Activated CD4-positive, alpha-beta T cell treated with anti-CD3 and anti-CD28 coated beads, Interleukin-2, amount 50 U/mL, for 24 hours (primary cell): ENCODE measurements at regions not wholly inside any gene's neighbourhood (a gene's known extent, or its start where the extent isn't known, plus 50 kb on each side); places are given as distances from the start of the nearest gene placed in this dataset.

Source experiments
- DNase-seq, 2 donors: peaks; one replicate each; pipeline ENCODE4 v3.0.0-alpha.2; 2020; ENCODE audit warnings: low read depth in 1 of 2, low spot score in 1 of 2

GRCh38 chr1:87717157-87717670 lies 388.5 kb downstream of the LMO4 start:
- no peak for DNase-seq

GRCh38 chr1:87718241-87718950 lies 389.7 kb downstream of the LMO4 start:
- no peak for DNase-seq

DNA sequence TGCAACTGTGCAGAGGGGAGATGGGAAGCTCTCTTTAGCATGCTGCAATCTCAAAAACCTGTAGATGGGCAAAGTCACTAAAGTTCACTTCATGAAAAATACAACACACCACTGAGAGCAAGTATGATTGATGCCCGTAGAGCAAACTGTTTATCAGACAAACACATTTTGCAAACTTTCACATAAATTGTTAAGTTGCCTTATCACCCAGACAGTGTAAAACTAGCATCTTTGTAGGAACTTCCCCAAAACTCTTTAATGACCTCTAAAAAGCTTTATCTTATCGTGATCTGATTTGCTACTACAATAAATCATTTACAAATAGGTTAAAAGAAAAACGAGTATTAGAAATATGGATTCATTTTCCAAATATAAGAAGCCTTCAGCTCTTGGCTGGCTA lies 391.0 kb downstream of the LMO4 start:
- DNase-seq = no peak

DNA sequence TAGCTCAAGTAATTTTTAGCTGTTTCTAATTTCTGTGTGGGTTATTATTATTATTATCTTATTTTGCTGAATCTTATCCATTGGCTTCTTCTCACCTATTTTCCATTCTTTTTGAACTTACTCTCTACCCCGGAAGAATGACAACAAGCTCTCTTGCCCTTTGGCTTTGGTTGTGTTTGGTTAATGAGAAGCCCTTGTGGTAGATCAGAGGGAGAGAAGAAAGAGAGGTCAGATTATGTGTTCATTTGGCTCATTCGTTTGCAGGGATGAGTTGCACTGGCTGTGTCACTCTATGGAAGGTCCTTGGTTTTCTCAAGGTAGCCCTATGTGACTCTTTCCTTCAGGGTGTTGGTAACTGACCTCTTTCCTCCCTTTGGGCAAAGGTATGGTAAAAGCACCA lies 391.9 kb downstream of the LMO4 start:
- DNase-seq = no peak

GRCh38 chr1:87723193-87723592 lies 394.5 kb downstream of the LMO4 start:
- no peak for DNase-seq

DNA sequence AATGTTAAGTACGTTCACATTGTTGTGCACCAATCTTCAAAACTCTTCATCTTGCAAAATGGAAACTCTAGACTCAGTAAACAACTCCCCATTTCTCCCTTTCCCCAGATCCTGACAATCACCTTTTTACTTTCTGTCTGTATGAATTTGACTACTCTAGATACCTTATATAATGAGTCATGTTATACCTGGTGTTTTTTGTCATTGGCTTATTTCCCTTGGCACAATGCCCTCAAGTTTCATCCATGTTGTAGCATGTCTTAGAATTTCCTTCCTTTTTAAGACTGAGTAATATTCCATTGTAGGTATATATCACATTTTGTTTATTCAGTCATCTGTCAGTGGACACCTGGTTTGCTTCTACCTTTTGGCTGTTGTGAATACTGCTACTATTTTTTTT lies 399.5 kb downstream of the LMO4 start:
- DNase-seq = no peak

DNA sequence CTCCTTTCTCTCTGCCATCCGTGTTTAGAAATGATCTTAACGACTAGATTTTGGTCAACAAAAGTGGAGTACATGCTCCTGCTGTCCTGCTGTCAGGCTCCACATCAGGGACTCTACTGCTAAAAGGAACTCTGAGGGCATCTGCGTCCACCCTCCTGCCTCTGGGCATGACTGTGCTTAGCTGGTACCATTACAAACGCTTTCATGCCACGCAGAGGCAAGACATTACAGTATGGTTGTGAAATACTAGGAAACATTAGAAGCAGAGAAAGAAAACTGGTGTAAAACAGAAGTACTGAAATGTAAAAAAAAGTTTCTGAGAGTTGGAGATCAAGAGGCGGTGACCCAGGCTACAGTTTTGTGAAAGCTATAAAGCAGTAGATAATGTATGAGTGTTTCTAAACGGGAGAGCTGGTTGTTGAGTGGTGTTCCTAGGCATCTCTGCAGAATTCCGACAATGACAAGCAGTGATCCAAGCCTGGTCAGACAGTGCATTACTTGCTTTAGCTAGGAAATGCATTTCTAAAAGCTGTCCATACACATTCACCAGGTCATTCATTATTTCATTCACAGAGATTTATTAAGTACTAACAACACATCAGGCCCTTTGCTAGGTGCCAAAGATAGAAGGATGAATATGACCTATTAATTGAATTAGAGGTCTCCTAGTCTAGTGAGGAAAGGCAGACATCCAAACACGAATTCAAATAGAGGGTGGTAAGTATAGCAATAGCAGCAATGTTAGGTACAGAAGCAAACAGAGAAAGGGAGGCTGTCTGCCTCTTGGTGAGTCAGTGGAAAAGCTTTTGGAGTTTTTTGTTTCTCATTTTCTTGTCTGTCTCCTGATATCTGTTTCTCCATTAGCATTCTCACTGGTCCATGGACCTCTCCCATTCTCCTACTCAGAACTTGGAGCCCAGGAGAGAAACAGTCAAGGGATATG lies 401.9 kb downstream of the LMO4 start:
- no peak for DNase-seq

- DNase-seq = no peak
These were observed 404.7 kb downstream of the LMO4 start for GRCh38 chr1:87733386-87733785.

GRCh38 chr1:87735750-87736149 lies 407.1 kb downstream of the LMO4 start:
- no peak for DNase-seq

GRCh38 chr1:87739141-87739540 lies 410.5 kb downstream of the LMO4 start:
- no peak for DNase-seq

DNA sequence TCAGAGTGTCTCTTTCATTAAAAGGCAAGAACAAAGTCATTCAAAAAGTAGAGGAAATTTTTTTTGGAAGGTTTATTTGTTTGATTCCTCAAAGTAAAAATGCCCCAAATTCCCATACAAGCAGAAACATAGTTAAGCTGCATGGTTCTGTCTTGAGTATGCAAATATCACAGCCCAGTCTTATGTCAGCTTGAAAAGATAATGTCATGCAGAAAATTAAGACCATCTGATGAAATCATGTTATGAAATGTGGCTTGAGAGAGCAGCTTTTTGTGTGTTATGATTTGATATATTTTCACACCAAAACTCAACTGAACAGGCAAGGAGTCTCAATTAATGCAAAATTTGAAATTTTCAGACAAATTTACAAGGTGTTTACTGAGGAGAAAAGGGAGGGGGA lies 411.0 kb downstream of the LMO4 start:
- DNase-seq = no peak

GRCh38 chr1:87743256-87743655 lies 414.6 kb downstream of the LMO4 start:
- DNase-seq = no peak

DNA sequence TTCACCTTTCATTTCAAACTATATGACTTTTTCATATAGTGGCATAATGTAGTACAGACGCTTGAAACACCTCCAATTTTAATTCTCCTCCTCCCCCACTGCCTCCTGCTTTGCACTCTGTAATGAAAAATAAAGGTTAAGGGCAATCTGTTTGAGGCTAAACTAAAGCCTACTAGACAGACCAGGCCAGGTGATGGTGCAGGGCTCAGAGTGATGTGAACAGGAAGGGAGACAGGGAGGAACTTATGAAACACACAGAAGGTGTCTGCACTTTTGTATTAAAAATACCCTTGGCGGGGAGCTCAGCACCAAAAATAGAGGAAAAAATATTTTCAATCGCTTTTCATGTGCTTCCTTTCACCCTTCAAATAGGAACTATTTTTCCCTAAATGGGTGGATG lies 415.4 kb downstream of the LMO4 start:
- DNase-seq = no peak

DNA sequence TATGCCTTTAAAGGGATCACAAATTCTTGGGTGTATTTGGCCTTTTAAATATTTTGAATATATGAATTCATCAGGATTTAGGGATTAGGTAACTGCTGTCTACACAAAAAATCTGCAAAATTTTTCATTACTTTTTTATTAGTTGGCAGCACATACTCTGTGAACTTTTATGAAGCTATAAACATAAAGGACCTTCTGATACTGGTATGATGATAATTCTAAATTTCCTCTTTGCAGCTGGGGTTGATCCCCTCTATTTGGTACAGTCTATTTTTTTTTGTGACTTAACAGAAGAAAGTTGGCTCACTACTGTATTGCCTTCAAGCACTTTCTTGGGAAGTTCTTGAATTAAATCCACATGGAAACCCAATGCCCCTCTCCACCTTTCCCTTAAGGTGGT lies 416.1 kb downstream of the LMO4 start:
- DNase-seq = no peak

DNA sequence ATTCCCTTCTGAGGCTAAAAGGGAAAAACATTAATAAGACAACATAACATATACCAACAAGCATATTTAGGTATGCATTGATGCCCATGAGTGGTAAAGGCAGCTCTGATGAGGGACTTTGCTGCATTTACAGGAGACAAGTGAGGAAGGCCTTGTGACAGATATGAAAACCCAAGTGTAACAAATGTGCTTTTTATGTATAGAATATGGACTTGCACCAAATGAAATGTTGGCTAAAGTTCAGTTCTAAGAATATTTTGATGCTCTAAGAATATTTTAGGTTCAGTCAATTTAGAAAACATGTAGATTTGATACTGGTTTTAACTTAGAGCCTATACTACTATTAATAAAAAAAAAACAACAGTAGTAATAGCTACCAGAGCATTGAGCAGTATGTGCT lies 424.7 kb downstream of the LMO4 start:
- DNase-seq = no peak

- DNase-seq = no peak
These were observed 425.5 kb downstream of the LMO4 start for GRCh38 chr1:87754139-87754538.

GRCh38 chr1:87757676-87758075 lies 429.0 kb downstream of the LMO4 start:
- no peak for DNase-seq

DNA sequence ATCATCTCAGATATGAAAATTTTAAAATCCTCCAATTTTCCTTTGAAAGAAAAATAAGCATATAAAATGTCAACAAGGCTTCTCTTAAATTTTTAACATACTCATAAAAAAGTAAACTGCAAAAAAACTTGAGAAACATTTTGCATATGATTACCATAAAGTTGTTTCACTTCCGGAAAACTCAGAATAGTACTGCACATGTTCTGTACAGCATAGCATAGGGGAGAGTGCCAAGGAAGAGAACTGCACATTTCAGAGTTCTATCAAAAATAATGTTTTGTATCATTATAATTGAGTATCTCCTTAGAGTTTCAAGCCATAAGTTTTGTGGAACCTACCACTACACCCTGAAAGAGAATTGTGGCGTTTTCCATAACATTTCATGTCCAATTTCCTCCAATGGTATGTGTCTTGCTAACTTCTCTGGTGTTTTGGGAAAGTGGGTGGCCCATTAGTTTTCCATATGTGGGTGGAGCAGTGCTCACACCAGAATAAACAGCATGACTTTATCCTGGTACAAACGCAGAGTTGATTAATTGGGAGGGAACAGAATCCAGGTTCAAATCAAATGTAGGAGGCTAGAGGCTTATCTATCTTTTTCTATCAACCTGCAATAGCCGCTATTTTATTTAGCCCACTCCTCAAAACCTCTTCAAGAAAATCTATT lies 430.9 kb downstream of the LMO4 start:
- no peak for DNase-seq

GRCh38 chr1:87760155-87760554 lies 431.5 kb downstream of the LMO4 start:
- DNase-seq = no peak

DNA sequence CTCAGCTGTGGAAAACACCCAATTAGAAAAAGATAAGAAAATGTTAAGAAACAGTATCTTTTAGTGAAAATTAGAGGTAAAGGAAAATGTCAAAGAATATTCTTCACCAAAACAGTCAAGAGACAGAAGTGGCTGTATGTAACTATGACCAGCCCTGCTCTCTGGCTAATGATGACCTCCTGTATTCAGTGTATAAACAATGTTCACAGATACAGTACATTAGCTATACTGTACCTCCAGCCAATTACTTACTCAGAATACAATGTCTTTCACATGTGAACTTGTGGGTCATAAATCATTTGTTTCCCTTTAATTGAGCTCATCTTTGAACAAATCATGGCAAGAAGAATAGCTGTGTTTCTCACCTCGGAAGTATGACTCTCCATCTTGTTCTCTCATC lies 432.0 kb downstream of the LMO4 start:
- DNase-seq = no peak

- DNase-seq = no peak
These were observed 434.8 kb downstream of the LMO4 start for GRCh38 chr1:87763483-87763882.
